CD4-positive, alpha-beta T cell treated with Interleukin-10 for 1 hour (primary cell): ENCODE measurements at regions not wholly inside any gene's neighbourhood (a gene's known extent, or its start where the extent isn't known, plus 50 kb on each side); places are given as distances from the start of the nearest gene placed in this dataset.
A peak's percentile ranks its signal among the peaks of the same experiment; 100 is the strongest.

Experiments used
- DNase-seq: peaks from one replicate; pipeline ENCODE4 v3.0.0-alpha.2; 2020

- no peak for DNase-seq
Observed at GRCh38 chr11:64458997-64459396, 96.7 kb upstream of the SLC22A11 start.

- DNase-seq, result no peak
Observed at GRCh38 chr11:64459609-64460008, 96.1 kb upstream of the SLC22A11 start.

GRCh38 chr11:64461081-64461480 lies 94.7 kb upstream of the SLC22A11 start:
- DNase-seq, result no peak

- no peak for DNase-seq
Observed at GRCh38 chr11:64466115-64466718, 89.5 kb upstream of the SLC22A11 start.

GRCh38 chr11:64469288-64469687 lies 86.5 kb upstream of the SLC22A11 start:
- DNase-seq, result no peak

GRCh38 chr11:64472593-64473455 lies 82.9 kb upstream of the SLC22A11 start:
- DNase-seq, result no peak

GRCh38 chr11:64474680-64475079 lies 81.1 kb upstream of the SLC22A11 start:
- no peak for DNase-seq

GRCh38 chr11:64475145-64475544 lies 80.6 kb upstream of the SLC22A11 start:
- DNase-seq, result no peak

GRCh38 chr11:64476881-64477280 lies 78.9 kb upstream of the SLC22A11 start:
- DNase-seq, result no peak

- DNase-seq, result no peak
Observed at GRCh38 chr11:64477675-64478074, 78.1 kb upstream of the SLC22A11 start.

GRCh38 chr11:64482588-64482987 lies 73.2 kb upstream of the SLC22A11 start:
- DNase-seq, result no peak

GRCh38 chr11:64484191-64485022 lies 71.3 kb upstream of the SLC22A11 start:
- DNase-seq, result no peak

- DNase-seq, result no peak
Observed at GRCh38 chr11:64485074-64485473, 70.7 kb upstream of the SLC22A11 start.

GRCh38 chr11:64489831-64490441 lies 65.8 kb upstream of the SLC22A11 start:
- DNase-seq, result peak; percentile 30

- DNase-seq, result no peak
Observed at GRCh38 chr11:64490562-64491216, 65.1 kb upstream of the SLC22A11 start.

GRCh38 chr11:64492561-64492960 lies 63.2 kb upstream of the SLC22A11 start:
- no peak for DNase-seq

GRCh38 chr11:64498136-64498535 lies 57.6 kb upstream of the SLC22A11 start:
- DNase-seq, result no peak

GRCh38 chr11:64499261-64500004 lies 56.3 kb upstream of the SLC22A11 start:
- DNase-seq, result no peak

- DNase-seq, result no peak
Observed at GRCh38 chr11:64500176-64501013, 55.3 kb upstream of the SLC22A11 start.

GRCh38 chr11:64501500-64502427 lies 54.0 kb upstream of the SLC22A11 start:
- DNase-seq, result no peak
